ENCODE measurements at regions not wholly inside any gene's neighbourhood (a gene's known extent, or its start where the extent isn't known, plus 50 kb on each side); places are given as distances from the start of the nearest gene placed in this dataset.

GRCh38 chr5:8241076-8241475 is 372.1 kb downstream of the MTRR start:
- DNase-seq (ENCODE audit: low read depth): no peak

- DNase-seq (ENCODE audit: low read depth): no peak
Observed at GRCh38 chr5:8241558-8241957, 372.6 kb downstream of the MTRR start.

- DNase-seq (ENCODE audit: low read depth): no peak
Observed at GRCh38 chr5:8247049-8247899, 378.3 kb downstream of the MTRR start.

- DNase-seq (ENCODE audit: low read depth): no peak
Observed at GRCh38 chr5:8253376-8253775, 384.4 kb downstream of the MTRR start.

- DNase-seq (ENCODE audit: low read depth): no peak
Observed at GRCh38 chr5:8254674-8255073, 385.7 kb downstream of the MTRR start.

GRCh38 chr5:8258801-8259200 is 389.9 kb downstream of the MTRR start:
- no peak for DNase-seq (ENCODE audit: low read depth)

- no peak for DNase-seq (ENCODE audit: low read depth)
Observed at GRCh38 chr5:8270246-8270645, 401.3 kb downstream of the MTRR start.

GRCh38 chr5:8280711-8281363 is 411.9 kb downstream of the MTRR start:
- DNase-seq (ENCODE audit: low read depth): no peak

GRCh38 chr5:8288334-8288733 is 419.4 kb downstream of the MTRR start:
- DNase-seq (ENCODE audit: low read depth): no peak

- DNase-seq (ENCODE audit: low read depth): no peak
Observed at GRCh38 chr5:8288897-8289516, 420.1 kb downstream of the MTRR start.

- DNase-seq (ENCODE audit: low read depth): no peak
Observed at GRCh38 chr5:8289779-8290178, 420.8 kb downstream of the MTRR start.

- DNase-seq (ENCODE audit: low read depth): no peak
Observed at GRCh38 chr5:8290721-8291120, 421.8 kb downstream of the MTRR start.

- DNase-seq (ENCODE audit: low read depth): no peak
Observed at GRCh38 chr5:8291641-8292040, 422.7 kb downstream of the MTRR start.

GRCh38 chr5:8295141-8295540 is 426.2 kb downstream of the MTRR start:
- no peak for DNase-seq (ENCODE audit: low read depth)

GRCh38 chr5:8299716-8300115 is 430.8 kb downstream of the MTRR start:
- no peak for DNase-seq (ENCODE audit: low read depth)

GRCh38 chr5:8304341-8304740 is 435.4 kb downstream of the MTRR start:
- DNase-seq (ENCODE audit: low read depth): no peak

GRCh38 chr5:8306288-8306896 is 437.4 kb downstream of the MTRR start:
- DNase-seq (ENCODE audit: low read depth): no peak

- DNase-seq (ENCODE audit: low read depth): no peak
Observed at GRCh38 chr5:8314965-8315364, 446.0 kb downstream of the MTRR start.

- no peak for DNase-seq (ENCODE audit: low read depth)
Observed at GRCh38 chr5:8316608-8317280, 447.8 kb downstream of the MTRR start.

GRCh38 chr5:8317335-8317734 is 448.4 kb downstream of the MTRR start:
- no peak for DNase-seq (ENCODE audit: low read depth)

GRCh38 chr5:8320244-8320643 is 451.3 kb downstream of the MTRR start:
- DNase-seq (ENCODE audit: low read depth): no peak

GRCh38 chr5:8321272-8321671 is 452.3 kb downstream of the MTRR start:
- DNase-seq (ENCODE audit: low read depth): no peak

All from stimulated activated CD8-positive, alpha-beta memory T cell treated with anti-CD3 and anti-CD28 coated beads, Interleukin-15, amount 100 ng/mL, for 24 hours (primary cell).